ENCODE measurements at regions not wholly inside any gene's neighbourhood (a gene's known extent, or its start where the extent isn't known, plus 50 kb on each side); places are given as distances from the start of the nearest gene placed in this dataset.
"Not testable (repeated sequence)": the region's sequence is repeated elsewhere in the genome, so short reads cannot be mapped to it uniquely, and the experiment has no call there.

DNA sequence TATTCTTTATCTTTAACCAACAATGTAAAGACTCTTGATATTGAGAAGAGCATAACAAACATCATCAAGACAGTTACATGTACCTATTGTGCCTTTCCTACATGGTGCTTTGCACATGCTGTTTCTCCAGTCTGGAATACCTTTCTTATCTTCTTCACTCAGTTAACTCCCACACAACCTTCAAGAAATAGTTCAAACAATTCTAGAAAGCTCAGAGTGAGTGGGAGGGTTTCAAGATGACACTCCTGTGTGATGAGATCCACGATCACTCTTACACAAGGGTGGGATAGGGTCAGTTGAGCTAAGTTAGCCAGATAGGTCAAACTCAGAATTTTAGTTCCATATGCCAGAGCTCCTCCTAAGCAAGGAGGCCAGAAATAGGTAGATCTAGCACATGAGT lies 915.5 kb downstream of the NR2F1-AS1 start:
- no peak for DNase-seq

DNA sequence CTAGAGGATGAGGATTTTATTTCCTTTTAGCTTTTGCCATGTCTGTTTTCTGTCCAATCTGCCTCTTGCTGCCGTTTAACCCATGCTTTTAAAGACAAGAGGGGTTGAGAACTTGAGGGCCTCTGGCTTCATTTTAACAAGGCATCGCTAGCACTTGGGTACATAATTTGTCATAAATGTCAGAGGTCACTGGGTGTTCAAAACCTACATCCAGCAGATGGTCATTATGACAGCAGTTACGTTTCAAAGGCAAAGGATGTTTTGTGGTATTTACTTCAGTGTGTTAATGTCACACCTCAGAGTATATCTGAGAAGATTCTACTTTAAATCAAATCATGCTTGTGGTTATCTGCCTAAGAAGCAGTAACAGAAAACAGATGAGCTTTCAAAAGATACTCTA lies 918.3 kb downstream of the NR2F1-AS1 start:
- peak; percentile 52 to 56 for DNase-seq

DNA sequence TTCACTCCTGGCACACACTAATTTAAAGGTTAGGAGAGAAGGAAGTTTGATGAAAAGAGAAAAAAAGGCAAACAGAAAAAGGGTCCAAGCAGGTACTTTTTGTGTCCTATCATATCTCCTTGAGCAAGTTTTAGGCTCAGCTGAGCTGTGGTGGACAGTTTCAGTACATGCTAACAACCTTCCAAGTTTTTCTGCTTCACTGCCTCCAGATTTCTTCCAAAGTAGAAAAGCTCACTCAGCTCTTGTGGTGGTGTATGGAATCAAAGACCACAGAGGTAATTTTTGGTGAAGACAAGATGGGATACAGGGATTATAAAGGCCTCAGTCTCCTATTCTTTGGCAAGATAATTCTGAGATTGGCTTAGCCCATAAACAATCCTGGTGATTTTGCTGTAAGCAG lies 921.8 kb downstream of the NR2F1-AS1 start:
- no peak for DNase-seq

DNA sequence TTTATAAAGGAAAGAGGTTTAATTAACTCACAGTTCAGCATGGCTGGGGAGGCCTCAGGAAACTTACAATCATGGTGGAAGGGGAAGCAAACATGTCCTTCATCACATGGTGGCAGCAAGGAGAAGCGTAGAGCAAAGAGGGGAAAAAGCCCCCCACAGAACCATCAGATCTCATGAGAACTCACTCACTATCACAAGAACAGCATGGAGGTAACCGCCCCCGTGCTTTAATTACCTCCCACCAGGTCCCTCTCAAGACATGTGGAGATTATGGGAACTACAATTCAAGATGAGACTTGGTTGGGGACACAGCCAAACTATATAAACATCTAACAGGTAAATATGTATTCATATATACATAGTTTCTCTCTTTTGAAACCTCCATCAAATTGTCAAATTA lies 926.4 kb downstream of the NR2F1-AS1 start:
- DNase-seq: not testable (repeated sequence)

DNA sequence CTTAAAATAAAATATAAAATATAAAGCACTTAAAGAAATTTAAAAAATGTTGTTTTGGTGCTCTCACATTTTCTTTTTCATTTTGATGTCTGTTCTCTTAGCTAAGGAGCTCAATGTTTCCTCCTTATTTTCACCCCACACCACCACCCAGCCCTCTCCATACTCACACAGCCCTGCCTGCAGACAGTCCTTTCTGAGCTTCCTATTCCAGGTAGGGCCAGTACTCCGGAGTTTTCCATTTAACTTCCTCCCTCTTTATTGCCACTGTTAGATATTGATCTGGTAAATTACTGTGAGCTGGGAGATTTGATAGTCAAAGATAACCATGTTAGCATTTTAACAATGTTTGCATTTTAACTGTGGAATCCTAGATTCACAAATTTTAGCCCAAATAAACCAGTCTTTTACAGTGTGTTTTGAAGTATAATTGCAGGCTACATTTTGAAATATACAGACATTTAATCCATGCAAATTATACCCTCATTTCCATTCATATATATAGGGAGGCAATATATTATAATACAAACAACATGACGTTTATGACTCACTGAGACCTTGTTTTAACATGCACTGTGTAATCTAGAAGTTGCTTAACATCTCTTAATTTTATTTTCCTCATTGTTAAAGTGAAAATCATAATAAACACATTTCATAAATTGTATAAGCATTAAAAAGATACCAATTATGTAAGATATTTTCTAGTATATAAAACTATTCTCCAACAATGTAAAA lies 927.1 kb downstream of the NR2F1-AS1 start:
- DNase-seq: no peak

DNA sequence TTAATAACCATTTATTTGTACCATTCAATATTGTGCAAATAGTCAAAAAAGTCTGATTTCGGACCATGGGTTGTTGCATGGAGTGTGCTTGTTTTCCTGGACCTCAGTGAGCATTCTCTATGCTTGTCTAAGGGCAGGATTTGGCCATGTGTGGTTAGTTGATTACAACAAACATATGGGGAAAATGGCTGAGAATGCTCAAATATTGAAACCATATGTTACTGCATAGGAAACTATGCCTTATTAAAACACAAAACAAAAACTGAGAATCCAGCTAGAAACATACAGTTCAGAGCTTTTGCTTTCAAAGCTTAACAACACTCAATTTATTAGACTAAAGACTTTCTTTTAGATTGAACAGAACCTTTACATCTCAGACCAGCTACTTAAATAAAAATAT lies 928.3 kb downstream of the NR2F1-AS1 start:
- no peak for DNase-seq

DNA sequence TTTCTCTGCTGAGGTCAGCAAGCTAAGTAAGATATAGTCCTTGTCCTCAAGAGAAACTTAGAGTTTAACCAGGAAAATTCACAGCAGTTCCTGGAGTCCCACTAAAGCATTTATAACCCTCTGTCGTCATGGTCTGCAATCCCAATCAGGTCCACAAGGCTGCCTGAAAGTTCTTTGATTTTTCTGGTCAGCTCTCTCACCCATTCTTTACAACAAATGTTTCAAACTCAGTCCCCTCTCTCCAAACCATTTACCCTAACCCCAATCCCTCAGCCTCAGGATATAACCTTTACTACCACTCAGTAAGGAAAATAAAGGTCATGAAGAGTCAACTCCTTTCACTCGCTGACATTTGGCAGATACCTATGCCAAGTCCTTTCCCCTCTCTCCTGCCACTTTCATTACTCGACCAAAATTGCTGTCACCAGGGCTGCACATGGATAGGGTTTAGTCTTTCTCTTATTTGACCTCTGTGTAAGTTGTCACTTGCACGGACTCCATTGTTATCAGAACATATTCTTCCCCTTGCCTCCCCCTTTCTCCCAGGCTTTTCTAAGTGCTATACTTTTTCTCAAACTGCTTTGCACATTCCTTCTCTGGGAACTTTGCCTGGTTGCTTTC lies 936.6 kb downstream of the NR2F1-AS1 start:
- DNase-seq: no peak

DNA sequence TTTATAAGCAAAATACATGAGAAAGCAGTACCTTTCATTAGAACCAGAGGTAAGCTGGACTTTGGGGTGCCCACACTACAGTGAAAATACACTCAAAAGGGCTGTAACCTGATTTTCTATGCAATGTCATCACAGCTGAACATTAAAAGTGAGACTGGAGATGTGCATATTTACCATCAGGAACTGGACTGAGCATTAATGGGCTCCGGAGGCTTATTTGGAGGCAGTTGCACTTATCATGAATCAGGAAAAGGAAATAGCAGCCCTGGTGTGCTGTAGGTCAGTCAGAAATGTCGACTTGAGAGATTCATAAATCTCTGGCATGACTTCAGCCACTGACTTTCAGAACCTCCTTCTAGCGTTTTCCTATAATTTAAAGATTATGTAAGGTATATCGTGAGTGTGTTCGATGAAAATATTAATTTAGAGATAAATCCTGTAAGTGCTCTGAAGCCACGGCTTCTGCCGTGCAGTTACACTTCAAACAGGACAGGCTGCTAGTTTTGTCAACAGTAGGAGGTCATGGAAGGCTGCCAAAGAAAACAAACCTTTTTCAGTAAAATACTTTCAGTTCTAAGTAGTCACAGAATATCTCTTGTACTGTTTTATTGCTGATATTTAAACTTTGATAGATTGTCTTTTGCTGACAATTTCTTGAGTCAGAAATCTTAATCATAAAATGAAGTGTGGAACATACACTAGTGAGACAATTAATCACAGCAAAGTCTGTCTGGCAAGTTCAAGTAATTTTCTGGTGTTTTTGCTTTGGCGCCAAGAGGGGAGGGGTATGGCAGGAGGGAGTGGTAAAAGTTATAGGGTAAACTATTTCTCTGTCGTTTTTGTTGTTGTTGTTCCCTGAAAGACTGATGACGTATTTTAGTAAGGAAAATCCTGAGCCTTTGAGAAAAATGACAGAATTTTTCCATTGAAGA lies 939.7 kb downstream of the NR2F1-AS1 start:
- peak; percentile 84 to 86 for DNase-seq

DNA sequence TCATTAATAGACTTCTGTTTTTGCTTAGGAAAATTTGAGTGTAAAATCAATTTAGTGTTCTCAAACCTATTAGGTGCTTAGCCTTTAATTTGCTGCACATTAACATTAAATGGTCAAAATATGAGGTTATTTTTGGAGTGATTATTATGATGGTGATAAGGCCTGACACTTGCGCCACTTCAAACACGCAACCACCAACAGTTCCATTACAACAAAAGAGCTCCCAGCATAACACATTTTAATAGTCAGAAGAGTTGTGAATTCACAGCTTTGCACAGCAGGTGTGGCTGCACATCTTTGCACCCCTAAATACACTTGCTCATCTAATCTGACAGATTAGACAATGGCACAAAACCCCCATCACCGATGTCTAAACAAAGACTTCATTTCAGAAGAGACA lies 940.7 kb downstream of the NR2F1-AS1 start:
- peak in 1 of 2 experiments; percentile 42 for DNase-seq

DNA sequence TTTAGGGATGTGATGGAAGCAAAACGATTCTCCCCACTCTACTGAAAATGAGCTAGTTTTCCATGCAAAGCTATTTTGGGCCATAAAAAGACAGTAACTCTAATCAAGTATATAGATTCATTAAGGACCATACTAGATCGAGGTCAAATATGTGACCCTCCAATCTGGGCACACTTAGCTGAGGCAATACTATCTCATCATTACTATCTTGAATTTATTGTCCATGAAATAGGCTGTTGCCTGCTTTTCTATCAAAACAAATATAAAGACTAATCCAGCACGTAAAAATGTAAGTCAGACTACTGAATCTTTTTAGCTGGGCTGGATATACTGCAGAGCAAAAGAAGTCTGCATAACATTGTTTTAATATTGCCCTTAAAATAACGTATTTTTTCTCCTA lies 943.1 kb downstream of the NR2F1-AS1 start:
- no peak for DNase-seq

DNA sequence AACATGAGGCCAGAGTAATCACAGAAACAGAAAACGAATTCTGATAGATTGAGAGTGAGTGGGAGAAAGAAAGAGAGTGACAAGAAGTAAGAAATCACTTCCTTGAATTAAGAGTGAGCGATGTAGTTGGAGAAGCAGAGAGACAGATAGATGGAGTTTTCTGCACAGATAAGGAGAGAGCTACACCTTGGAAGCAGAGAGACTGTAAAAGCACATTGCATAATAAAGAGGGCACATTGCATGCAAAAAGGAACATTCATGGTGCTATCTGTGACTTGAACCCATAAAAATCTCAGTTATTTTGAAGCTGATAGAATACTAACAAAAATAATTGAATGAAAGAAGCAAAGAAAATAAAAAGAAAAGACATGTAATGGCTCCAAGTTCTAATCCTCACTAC lies 943.8 kb downstream of the NR2F1-AS1 start:
- DNase-seq: no peak

DNA sequence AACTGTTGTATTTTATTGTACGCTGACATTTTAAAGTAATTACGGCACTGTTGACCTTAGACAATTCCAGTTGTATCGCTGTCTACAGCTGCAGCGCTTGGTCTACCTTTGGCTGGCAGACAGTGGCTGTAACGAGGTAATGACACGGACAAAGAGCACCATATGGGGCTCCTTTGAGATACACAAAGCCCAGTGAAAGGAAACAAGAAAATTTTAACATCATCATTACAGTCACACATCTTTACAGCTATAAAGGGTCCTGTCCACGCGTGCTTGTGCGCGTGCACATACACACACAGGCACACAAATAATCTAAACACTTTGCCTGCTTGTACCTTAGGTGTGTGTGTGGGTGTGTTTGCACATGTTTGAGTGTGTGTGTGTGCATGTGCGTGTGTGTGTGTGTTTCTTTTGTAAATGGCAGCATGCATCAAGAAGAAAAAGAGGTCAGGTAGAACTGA lies 946.0 kb downstream of the NR2F1-AS1 start:
- DNase-seq: peak; percentile 86 to 87

DNA sequence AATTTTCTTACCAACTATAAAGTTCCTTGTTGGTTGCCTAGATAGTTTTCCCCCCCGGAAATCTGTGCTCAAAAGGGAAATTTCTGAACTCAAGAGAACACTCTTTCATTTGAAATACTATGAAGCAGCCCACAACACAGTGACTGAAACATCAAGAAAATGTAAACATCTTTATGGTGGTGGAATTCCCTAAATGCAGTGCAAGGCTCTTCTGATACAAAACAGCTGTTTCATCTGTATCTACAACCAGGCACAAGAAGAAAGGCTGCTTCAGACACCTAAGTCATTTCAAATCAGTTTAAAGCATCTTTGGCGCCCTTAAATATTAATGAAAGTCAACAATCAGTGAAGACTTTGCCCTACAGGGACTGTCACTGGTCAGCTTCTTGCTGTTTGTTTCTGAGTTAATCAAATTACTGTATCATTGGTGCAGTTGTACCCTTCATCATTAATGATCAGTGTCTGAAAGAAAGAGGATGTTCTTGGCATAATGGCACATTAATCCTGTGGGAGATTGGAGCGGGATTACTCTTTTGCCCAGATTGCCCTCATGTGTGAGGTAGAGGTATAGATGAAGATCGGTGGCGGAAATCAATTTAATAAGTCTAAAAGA lies 947.0 kb downstream of the NR2F1-AS1 start:
- peak; percentile 20 to 24 for DNase-seq

DNA sequence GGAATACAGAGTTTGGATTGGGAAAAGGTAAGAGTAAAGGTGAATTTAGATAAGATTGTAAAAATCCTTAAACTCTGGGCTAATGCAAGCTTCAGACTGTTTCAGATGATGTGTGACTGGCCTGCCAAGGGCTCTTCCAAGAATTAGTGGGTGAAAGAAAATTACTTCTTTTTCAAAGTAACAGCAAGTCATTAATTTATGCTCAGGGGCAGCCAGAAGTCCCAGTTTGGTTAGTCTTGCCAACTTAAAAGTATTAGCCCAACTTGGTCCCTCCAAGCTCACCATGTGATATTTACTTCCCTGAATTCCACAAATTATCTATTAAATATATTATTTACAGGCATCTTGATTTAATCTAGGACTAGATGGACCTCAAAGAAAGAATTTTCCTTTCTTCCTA lies 947.8 kb downstream of the NR2F1-AS1 start:
- no peak for DNase-seq

DNA sequence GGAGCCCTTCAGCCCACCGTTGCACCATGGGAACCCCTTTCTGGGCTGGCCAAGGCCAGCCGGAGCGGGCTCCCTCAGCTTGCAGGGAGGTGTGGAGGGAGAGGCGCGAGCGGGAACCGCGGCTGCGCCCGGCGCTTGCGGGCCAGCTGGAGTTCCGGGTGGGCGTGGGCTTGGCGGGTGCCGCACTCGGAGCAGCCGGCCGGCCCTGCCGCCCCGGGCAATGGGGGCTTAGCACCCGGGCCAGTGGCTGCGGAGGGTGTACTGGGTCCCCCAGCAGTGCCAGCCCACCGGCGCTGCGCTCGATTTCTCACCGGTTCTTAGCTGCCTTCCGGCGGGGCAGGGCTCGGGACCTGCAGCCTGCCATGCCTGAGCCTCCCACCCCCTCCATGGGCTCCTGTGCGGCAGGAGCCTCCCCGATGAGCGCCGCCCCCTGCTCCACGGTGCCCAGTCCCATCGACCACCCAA lies 949.8 kb downstream of the NR2F1-AS1 start:
- DNase-seq: not testable (repeated sequence)

DNA sequence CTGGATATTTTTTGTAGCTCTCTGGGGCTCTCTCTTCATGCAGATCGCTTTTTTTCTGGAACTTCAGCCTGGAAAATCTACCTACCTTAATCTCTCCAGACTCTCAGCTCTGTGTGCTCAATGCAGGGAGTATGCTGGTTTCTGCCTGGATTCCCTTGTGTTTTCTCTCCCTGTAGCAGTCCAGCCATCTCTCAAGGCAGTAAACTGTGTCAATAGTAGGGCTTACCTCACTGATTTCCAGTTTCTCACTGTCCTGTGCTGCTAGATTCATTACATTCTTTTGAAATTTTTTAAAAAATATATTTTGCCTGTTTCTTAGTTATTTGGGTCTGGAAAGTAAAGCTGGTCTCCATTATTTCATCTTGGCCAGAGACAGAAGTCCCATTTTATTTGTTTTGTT lies 951.4 kb downstream of the NR2F1-AS1 start:
- DNase-seq: no peak

DNA sequence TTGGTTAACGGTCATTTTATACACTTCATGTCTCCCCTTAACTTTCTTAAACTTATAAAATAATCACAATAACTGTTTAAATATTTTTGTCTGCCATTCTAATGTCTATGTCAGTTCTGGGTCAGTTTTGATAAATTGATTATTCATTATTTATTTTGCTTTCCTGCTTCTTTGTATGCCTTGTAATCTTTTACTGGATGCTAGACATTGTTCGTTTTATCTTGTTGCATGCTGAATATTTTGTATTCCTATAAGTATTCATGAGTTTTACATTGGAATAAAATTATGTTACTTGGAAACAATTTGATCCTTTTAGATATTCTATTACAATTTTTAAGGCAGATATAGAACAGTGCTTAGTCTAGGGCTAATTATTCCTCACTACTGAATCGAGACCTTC lies 952.0 kb downstream of the NR2F1-AS1 start:
- DNase-seq: no peak

DNA sequence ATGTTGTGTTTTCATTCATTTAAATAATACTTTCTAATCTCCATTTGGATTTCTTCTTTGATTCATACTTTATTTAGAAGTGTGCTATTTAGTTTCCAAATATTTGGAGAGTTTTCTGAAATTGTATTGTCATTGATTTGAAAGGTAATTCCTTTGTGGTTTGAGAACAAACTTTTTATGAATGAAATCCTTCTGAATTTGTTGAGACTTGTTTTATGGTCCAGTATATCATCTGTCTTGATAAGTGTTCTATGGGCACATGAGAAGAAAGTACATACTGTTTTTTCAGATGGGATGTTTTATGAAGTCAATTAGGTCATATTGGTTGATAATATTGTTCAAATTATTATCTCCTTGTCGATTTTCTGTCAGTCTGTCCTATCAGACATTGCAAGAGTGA lies 953.8 kb downstream of the NR2F1-AS1 start:
- DNase-seq: no peak

DNA sequence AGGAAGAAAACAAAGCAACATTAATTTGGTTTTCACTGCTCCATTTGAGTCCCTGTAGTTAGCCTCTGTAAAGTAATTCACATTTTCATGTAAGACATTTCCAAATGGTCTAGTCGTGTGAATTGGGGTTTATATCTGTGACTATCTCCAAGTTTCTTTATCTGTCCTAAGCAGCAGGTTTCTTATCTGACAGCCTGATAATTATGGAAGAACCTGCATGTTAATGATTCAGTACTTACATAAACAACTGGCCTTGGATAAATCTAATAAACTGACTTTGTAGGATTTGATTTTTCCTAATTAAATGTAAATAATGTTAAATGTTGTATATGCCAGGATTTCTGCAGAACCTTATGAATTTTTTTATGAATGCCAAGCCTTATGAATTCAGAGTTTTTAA lies 964.9 kb downstream of the NR2F1-AS1 start:
- no peak for DNase-seq

DNA sequence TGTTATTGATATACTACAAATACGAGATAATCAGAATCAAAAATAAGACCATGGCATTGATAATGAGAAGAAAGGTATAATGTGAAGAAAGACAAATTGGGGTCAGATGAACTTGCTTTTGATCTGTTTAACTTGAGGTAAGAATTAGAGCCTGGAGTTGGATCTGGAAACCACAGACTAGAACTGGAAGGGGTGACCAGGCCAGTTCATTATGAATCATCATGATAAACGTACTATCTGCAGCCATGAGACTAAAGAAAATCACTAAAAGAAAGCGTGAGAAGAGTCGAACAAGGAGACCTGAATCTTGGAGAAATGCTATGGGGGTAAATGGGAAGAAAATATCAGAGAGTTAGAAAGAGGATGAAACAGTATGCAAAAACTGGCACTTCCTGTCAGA lies 967.5 kb downstream of the NR2F1-AS1 start:
- no peak for DNase-seq

DNA sequence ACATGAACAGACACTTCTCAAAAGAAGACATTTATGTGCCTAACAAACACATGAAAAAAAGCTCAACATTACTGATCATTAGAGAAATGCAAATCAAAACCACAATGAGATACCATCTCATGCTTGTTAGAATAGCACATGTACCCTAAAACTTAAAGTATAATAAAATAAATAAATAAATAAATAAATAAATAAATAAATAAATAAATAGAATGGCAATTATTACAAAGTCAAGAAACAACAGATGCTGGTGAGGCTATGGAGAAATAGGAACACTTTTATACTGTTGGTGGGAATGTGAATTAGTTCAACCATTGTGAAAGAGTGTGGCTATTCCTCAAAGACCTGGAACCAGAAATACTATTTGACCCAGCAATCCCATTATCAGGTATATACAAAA lies 970.6 kb downstream of the NR2F1-AS1 start:
- not testable (repeated sequence) for DNase-seq

DNA sequence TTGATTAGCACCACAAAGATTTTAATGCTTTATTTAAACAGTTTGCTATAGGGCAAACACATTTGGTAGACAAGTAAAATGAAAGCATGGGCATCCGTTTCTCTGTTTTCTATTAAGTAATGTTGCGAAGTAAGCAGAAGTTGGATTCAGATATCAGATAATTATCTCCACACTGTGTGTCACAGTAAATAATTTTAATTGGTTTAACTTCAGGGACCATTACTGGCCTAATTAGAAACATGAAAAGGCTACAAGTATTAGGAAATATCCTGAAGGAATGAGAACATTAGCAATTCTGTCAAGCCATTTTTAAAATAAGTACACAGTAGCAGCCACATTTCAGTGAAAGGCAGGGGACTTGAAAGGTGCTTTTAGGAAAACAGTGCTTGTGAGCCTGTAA lies 975.4 kb downstream of the NR2F1-AS1 start:
- DNase-seq: no peak

DNA sequence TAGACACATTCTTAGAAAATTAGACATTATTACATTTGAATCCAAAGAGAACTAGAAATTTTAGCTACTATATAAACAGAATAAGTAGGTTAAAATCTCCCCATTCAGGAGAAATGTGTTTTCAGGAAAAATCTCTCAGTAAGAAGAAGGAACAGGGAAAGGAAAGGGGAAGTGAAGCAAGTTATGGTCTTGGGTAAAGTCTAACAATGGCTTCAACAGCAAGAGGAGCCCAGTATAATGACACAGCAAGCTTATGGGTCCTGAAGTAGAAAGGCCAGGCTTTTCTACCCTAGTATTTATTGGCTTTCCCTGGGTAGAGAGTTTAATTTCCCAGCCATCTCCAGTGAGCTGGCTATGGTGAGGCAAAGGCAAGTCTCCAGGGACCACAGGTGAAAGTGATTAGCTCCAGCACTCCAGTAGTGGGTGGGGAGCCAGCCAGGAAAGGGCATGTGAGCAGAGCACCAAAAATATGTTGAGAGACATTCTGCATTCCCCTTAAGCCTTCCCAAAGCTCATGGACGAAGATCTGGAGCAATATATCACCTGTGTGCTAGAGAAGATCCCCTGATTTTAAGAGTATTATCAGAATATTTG lies 981.7 kb downstream of the NR2F1-AS1 start:
- no peak for DNase-seq
